GM12878 (cell line): ENCODE measurements at regions not wholly inside any gene's neighbourhood (a gene's known extent, or its start where the extent isn't known, plus 50 kb on each side); places are given as distances from the start of the nearest gene placed in this dataset.

Experiments
- ATAC-seq: fragments of 200-7000 bp; cut with Tn5 transposase; 3 replicates; pipeline ENCODE4 v1.9.1; 2020; ENCODE audit warnings: mild to moderate bottlenecking, moderate library complexity
- BruUV-seq: library from RNA; stranded (reverse); fragments of 400-500 nt; replicated peaks from 2 replicates; lab custom pipeline; 2021; lab: Mats Ljungman, UMichigan
- CTCF ChIA-PET: fragments of 300-600 bp; sonication (Branson Sonifier 250); formaldehyde crosslinking; extraction: SDS; loops from one replicate; lab custom pipeline; 2021; ENCODE audit warnings: inconsistent platforms; lab: Yijun Ruan, JAX
- POLR2A ChIA-PET: fragments of 350-600 bp; formaldehyde crosslinking; extraction: SDS; loops from one replicate; lab custom pipeline; 2021; ENCODE audit warnings: inconsistent platforms; lab: Charles Lee
- RAD21 ChIA-PET: fragments of 300-600 bp; sonication (Branson Sonifier 250); formaldehyde crosslinking; loops from one replicate; lab custom pipeline; 2023; ENCODE audit warnings: antibody characterized with exemption; ENCODE audit not compliant: unreplicated experiment; lab: Charles Lee
- SMC1A ChIA-PET: fragments of 300-600 bp; sonication (Branson Sonifier 250); formaldehyde crosslinking; loops from one replicate; lab custom pipeline; 2023; ENCODE audit not compliant: unreplicated experiment, uncharacterized antibody; lab: Charles Lee
- DNase-seq: peaks from one replicate; pipeline ENCODE4 v3.0.0-alpha.2; 2011; ENCODE audit warnings: low read depth, low spot score
- FAIRE-seq: peaks from 3 replicates; lab custom pipeline; 2011; peaks lifted over from hg19 to GRCh38; lab: Jason Lieb, UNC
- H2AFZ ChIP-seq: 2 replicates; pipeline ENCODE4 v1.6.0; 2011; ENCODE audit warnings: low read depth, low read length, control low read depth; ENCODE audit not compliant: control insufficient read depth
- H3K27ac ChIP-seq: 2 replicates; pipeline ENCODE4 v1.5.1; 2011; ENCODE audit warnings: control low read depth; ENCODE audit not compliant: control insufficient read depth, insufficient read depth
- H3K27me3 ChIP-seq, 2 experiments: replicated peaks in 1 of 2; 2 replicates each; pipeline versions ENCODE4 v1.6.0 to v1.6.1; 2011; ENCODE audit warnings: low read length in 1 of 2; ENCODE audit not compliant: control insufficient read depth in 2 of 2, insufficient read depth in 2 of 2
- H3K36me3 ChIP-seq, 2 experiments: 2 replicates each; pipeline ENCODE4 v1.5.1; 2011; ENCODE audit warnings: low read length in 1 of 2; ENCODE audit not compliant: control insufficient read depth in 2 of 2, insufficient read depth in 2 of 2
- H3K4me1 ChIP-seq: 2 replicates; pipeline ENCODE4 v1.6.1; 2011; ENCODE audit warnings: mild to moderate bottlenecking, low read length, moderate library complexity, mixed read lengths; ENCODE audit not compliant: control insufficient read depth, insufficient read depth
- H3K4me2 ChIP-seq: 2 replicates; pipeline ENCODE4 v1.6.0; 2011; ENCODE audit warnings: control low read depth; ENCODE audit not compliant: control insufficient read depth, insufficient read depth
- H3K4me3 ChIP-seq: fragments of 200-600 bp; sonication (generic); 2 replicates; pipeline ENCODE4 v1.5.1; 2016
- H3K79me2 ChIP-seq: 2 replicates; pipeline ENCODE4 v1.6.0; 2011; ENCODE audit warnings: low read length; ENCODE audit not compliant: control insufficient read depth, insufficient read depth
- H3K9ac ChIP-seq: 2 replicates; pipeline ENCODE4 v1.8.0; 2011; ENCODE audit warnings: low read length, control low read depth, mixed read lengths; ENCODE audit not compliant: control insufficient read depth, insufficient read depth
- H3K9me3 ChIP-seq: replicated peaks from 3 replicates; pipeline ENCODE4 v1.5.1; 2011; ENCODE audit warnings: mild to moderate bottlenecking, low read length; ENCODE audit not compliant: control insufficient read depth, insufficient read depth
- H4K20me1 ChIP-seq: 2 replicates; pipeline ENCODE4 v1.6.0; 2011; ENCODE audit not compliant: control insufficient read depth, insufficient read depth
- EP300 ChIP-seq, 2 experiments: fragments of 150-350 bp in 1 of 2; IDR thresholded peaks; 2 replicates each; pipeline ENCODE4 v1.6.1; 2011 to 2012; ENCODE audit warnings: low read depth in 2 of 2, low read length in 2 of 2, borderline replicate concordance in 1 of 2, improper control_type of control experiment in 1 of 2, inconsistent platforms in 1 of 2; ENCODE audit not compliant: control insufficient read depth in 1 of 2
- POLR2A ChIP-seq: IDR thresholded peaks from 2 replicates; pipeline ENCODE4 v1.6.1; 2011; ENCODE audit warnings: low read depth, mild to moderate bottlenecking, low read length
- POLR2AphosphoS2 ChIP-seq: IDR thresholded peaks from 2 replicates; pipeline ENCODE4 v1.6.1; 2011; ENCODE audit warnings: low read depth, mild to moderate bottlenecking, low read length, improper control_type of control experiment, moderate library complexity
- RBBP5 ChIP-seq: fragments of 200-600 bp; sonication (generic); conservative IDR thresholded peaks from 2 replicates; pipeline ENCODE4 v1.6.1; 2016
- ZBED1 ChIP-seq: IDR thresholded peaks from 2 replicates; pipeline ENCODE4 v1.6.1; 2016; ENCODE audit warnings: borderline replicate concordance
- ZNF274 ChIP-seq: IDR thresholded peaks from one replicate; pipeline ENCODE4 v1.8.0; 2011; ENCODE audit not compliant: insufficient read length, insufficient read depth
- WGBS: methylation state at CpG from one replicate; pipeline ENCODE4 v1.1.6; 2016; ENCODE audit warnings: low lambda C conversion rate; ENCODE audit not compliant: insufficient replicate concordance, insufficient coverage; ENCODE audit errors: missing lambda C conversion rate; 5-methylcytosine and 5-hydroxymethylcytosine counted together
- in situ Hi-C: fragments of 300-500 bp; cut with MboI; formaldehyde crosslinking; loops from 9 replicates; pipeline ENCODE4 v1.14.3; 2018; ENCODE audit warnings: mixed read lengths
- intact Hi-C: fragments of 100-400 bp; cut with micrococcal nuclease; formaldehyde crosslinking; loops from one replicate; pipeline ENCODE4 v1.14.2; 2022; ENCODE audit not compliant: unreplicated experiment
- TF ChIP-seq, protein P1 (sequence below): fragments of 450-650 bp; IDR thresholded peaks from 2 replicates; pipeline ENCODE4 v1.6.1; 2017; ENCODE audit warnings: mild to moderate bottlenecking, low read depth, inconsistent platforms; ENCODE audit not compliant: poor library complexity, severe bottlenecking
- TF ChIP-seq, protein P2 (sequence below): fragments of 450-650 bp; IDR thresholded peaks from 2 replicates; pipeline ENCODE4 v1.6.1; 2017; ENCODE audit warnings: mild to moderate bottlenecking, moderate library complexity
- TF ChIP-seq, protein P3 (sequence below): IDR thresholded peaks from 2 replicates; pipeline ENCODE4 v1.6.1; 2012; ENCODE audit warnings: low read length, inconsistent platforms
- TF ChIP-seq, protein P4 (sequence below): fragments of 450-650 bp; formaldehyde crosslinking; IDR thresholded peaks from 2 replicates; pipeline ENCODE4 v1.5.0; 2022; ENCODE audit warnings: mild to moderate bottlenecking, missing genetic modification characterization

GRCh38 chr11:95361180-95361579 lies 130.2 kb upstream of the SESN3 start (continued):
- TF ChIP-seq, protein P1, sequence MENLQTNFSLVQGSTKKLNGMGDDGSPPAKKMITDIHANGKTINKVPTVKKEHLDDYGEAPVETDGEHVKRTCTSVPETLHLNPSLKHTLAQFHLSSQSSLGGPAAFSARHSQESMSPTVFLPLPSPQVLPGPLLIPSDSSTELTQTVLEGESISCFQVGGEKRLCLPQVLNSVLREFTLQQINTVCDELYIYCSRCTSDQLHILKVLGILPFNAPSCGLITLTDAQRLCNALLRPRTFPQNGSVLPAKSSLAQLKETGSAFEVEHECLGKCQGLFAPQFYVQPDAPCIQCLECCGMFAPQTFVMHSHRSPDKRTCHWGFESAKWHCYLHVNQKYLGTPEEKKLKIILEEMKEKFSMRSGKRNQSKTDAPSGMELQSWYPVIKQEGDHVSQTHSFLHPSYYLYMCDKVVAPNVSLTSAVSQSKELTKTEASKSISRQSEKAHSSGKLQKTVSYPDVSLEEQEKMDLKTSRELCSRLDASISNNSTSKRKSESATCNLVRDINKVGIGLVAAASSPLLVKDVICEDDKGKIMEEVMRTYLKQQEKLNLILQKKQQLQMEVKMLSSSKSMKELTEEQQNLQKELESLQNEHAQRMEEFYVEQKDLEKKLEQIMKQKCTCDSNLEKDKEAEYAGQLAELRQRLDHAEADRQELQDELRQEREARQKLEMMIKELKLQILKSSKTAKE = no peak

DNA sequence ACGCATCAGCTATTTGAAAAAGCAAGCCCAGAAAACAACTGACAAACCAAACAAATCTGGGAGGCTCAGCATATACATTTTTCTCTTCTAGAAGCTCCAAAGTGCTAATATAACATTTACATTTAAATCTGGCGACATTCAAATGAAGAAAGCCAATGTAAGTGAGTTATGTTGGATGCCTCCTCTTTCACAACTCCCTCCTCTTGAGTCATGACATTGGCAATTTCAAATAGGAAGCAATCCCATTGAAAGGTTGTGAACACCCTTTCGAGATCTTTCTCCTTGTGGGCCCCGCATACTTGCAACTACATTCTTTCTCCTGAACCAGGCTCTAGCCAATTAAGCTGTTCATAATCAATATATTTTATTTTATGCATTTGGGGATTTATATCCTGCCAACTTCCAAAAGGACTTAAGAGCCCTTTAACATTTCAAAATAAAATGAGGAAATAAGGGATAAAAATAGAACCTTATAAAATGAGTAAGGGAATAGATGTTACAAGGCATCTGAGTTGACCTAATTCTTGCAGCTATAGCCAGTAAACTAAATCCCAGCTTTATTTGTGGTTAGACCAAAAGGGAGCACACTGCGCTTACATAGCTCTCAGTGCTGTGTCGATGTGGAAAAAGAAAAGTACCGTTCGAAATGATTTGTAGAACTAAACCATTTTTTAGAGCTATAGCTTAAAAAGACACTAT lies 129.5 kb upstream of the SESN3 start:
- 78% methylated on average over 8 of the region's 8 CpGs for WGBS
- TF ChIP-seq POLR2A (no peak), RBBP5 (no peak), EP300 (IDR thresholded peaks at IDR 0.05; ENCODE audit: borderline replicate concordance in 1 of 2, control insufficient read depth in 1 of 2, low read depth in 2 of 2, low read length in 2 of 2) (no peak), ZNF274 (no peak), ZBED1 (no peak), POLR2AphosphoS2 (no peak)
- TF ChIP-seq, protein P2, sequence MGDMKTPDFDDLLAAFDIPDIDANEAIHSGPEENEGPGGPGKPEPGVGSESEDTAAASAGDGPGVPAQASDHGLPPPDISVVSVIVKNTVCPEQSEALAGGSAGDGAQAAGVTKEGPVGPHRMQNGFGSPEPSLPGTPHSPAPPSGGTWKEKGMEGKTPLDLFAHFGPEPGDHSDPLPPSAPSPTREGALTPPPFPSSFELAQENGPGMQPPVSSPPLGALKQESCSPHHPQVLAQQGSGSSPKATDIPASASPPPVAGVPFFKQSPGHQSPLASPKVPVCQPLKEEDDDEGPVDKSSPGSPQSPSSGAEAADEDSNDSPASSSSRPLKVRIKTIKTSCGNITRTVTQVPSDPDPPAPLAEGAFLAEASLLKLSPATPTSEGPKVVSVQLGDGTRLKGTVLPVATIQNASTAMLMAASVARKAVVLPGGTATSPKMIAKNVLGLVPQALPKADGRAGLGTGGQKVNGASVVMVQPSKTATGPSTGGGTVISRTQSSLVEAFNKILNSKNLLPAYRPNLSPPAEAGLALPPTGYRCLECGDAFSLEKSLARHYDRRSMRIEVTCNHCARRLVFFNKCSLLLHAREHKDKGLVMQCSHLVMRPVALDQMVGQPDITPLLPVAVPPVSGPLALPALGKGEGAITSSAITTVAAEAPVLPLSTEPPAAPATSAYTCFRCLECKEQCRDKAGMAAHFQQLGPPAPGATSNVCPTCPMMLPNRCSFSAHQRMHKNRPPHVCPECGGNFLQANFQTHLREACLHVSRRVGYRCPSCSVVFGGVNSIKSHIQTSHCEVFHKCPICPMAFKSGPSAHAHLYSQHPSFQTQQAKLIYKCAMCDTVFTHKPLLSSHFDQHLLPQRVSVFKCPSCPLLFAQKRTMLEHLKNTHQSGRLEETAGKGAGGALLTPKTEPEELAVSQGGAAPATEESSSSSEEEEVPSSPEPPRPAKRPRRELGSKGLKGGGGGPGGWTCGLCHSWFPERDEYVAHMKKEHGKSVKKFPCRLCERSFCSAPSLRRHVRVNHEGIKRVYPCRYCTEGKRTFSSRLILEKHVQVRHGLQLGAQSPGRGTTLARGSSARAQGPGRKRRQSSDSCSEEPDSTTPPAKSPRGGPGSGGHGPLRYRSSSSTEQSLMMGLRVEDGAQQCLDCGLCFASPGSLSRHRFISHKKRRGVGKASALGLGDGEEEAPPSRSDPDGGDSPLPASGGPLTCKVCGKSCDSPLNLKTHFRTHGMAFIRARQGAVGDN = no peak
- TF ChIP-seq, protein P3, sequence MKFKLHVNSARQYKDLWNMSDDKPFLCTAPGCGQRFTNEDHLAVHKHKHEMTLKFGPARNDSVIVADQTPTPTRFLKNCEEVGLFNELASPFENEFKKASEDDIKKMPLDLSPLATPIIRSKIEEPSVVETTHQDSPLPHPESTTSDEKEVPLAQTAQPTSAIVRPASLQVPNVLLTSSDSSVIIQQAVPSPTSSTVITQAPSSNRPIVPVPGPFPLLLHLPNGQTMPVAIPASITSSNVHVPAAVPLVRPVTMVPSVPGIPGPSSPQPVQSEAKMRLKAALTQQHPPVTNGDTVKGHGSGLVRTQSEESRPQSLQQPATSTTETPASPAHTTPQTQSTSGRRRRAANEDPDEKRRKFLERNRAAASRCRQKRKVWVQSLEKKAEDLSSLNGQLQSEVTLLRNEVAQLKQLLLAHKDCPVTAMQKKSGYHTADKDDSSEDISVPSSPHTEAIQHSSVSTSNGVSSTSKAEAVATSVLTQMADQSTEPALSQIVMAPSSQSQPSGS = no peak
- TF ChIP-seq, protein P4, sequence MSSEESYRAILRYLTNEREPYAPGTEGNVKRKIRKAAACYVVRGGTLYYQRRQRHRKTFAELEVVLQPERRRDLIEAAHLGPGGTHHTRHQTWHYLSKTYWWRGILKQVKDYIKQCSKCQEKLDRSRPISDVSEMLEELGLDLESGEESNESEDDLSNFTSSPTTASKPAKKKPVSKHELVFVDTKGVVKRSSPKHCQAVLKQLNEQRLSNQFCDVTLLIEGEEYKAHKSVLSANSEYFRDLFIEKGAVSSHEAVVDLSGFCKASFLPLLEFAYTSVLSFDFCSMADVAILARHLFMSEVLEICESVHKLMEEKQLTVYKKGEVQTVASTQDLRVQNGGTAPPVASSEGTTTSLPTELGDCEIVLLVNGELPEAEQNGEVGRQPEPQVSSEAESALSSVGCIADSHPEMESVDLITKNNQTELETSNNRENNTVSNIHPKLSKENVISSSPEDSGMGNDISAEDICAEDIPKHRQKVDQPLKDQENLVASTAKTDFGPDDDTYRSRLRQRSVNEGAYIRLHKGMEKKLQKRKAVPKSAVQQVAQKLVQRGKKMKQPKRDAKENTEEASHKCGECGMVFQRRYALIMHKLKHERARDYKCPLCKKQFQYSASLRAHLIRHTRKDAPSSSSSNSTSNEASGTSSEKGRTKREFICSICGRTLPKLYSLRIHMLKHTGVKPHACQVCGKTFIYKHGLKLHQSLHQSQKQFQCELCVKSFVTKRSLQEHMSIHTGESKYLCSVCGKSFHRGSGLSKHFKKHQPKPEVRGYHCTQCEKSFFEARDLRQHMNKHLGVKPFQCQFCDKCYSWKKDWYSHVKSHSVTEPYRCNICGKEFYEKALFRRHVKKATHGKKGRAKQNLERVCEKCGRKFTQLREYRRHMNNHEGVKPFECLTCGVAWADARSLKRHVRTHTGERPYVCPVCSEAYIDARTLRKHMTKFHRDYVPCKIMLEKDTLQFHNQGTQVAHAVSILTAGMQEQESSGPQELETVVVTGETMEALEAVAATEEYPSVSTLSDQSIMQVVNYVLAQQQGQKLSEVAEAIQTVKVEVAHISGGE (CRISPR knock-in tag) = no peak

More for the DNA sequence above, 129.5 kb upstream of the SESN3 start:
- no peak overlapping the region for H3K27ac ChIP-seq
- H3K36me3 ChIP-seq = no peaks in the 10 kb centered on the region
- in situ Hi-C loops = no loop called here
- ChIA-PET RAD21 (interaction anchor here (1.0 to 1.5 kb wide), 3 partner anchors 10 to 405 kb away, joined by 3 to 4 read pairs (median 3); partner anchors contain the start of gene SESN3), CTCF (interaction anchor here (1.3 to 1.8 kb wide), 2 partner anchors 9 to 345 kb away, joined by 3 to 7 read pairs; no protein-coding TSS in a partner anchor), POLR2A (interaction anchor here (1.3 to 1.9 kb wide), 2 partner anchors 24 to 129 kb away, joined by 3 to 4 read pairs; partner anchors contain the start of gene SESN3), SMC1A (interaction anchor here (0.8 to 4.2 kb wide), 12 partner anchors 7 to 202 kb away, joined by 3 to 18 read pairs (median 4); partner anchors contain the start of gene SESN3)
- no peak overlapping the region for H2AFZ ChIP-seq
- BruUV-seq = no TSS peak
- H3K4me1 ChIP-seq = no peaks in the 10 kb centered on the region
- no peak overlapping the region for H3K9ac ChIP-seq
- H3K9me3 ChIP-seq = no peaks in the 10 kb centered on the region; the same call in 2 of the 3 replicates
- no peaks in the 10 kb centered on the region for H3K79me2 ChIP-seq
- H3K4me2 ChIP-seq = no peak overlapping the region
- H4K20me1 ChIP-seq = no peaks in the 10 kb centered on the region
- no peak for FAIRE-seq
- no peak for DNase-seq
- peaks cover 0 to 2% of the 10 kb centered on the region in 2 experiments; a peak in 2 of 4 replicates for H3K27me3 ChIP-seq
- intact Hi-C loops = no loop called here
- no peak for ATAC-seq
- no peak overlapping the region for H3K4me3 ChIP-seq
